OCI-M2 (cell line): ENCODE measurements at regions not wholly inside any gene's neighbourhood (a gene's known extent, or its start where the extent isn't known, plus 50 kb on each side); places are given as distances from the start of the nearest gene placed in this dataset.
"Not testable (repeated sequence)": the region's sequence is repeated elsewhere in the genome, so short reads cannot be mapped to it uniquely, and the experiment has no call there.

Experiments
- DNase-seq: peaks from one replicate; lab custom pipeline; 2025; ENCODE audit not compliant: unreplicated experiment; lab: John Stamatoyannopoulos, UW

DNA sequence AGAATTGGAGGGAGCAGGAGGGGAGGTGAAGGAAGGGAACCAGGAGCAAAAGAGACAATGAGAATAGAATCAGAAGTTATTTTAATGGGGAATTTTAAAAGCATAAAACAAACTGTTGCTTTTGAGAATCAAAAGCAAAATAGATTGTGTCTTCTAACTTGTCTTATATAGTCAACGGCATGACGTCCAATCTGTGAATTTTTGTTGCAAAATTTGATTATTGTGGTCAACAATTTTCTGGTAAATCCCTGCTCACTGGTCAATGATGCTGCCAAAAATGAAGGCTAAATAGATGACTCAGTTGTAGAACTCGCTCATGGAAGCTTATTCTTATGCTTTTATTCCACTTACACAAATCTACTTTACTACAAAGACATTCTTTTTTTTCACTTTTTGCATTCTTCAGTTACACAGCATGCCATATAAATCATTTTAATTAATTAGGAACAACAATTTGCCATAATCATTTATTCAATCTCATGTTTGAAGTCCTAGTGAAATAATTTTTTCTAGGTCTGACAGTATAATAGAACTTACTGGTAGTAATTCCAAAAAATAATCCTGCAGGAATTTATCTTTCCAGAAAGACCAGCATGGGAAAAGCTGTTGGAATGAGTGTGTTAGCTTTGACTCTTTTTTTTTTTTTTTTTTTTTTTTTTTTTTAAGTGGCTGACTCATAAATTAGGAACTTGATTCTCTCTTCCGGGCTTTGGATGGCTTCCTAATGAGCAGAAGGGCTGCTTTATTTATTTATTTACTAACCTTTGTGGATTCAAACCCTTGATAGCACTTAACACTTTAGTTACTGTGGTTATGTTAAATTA is 256.9 kb downstream of the SPRY2 start:
- DNase-seq, result no peak

DNA sequence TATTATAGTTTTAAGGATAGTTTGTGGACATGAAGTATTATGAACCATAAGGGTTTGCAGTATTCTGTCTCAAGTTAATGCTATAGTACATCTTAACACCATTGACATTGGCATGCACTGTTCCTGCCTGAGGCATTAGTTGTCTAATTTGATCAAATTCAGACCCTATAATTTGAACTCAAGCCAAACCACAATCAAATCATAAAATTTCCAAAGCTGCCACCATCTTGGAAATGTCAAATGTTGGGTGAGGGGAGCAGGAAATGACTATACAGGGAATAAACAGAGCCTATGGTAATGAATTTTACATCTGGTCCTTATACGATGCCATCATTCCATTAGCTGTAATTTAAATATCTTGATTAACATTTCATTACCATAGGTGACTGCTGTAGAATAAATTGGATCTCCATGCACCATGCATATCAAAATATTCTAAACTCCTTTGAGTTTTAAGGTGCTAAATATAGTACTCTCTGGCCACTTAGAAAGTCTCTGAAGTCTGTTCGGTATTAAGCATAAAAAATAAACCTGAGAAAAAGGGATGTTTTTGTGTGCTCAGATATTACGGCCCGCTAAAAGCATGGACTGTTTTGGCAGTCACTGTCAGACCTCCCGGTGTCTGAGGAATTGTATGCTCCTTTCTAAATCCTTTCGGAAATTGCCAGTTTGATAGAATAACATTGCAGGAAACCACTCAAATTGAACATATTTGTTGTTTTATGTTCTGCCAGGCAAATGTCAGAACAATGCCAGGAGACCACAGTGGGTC is 257.7 kb downstream of the SPRY2 start:
- no peak for DNase-seq

DNA sequence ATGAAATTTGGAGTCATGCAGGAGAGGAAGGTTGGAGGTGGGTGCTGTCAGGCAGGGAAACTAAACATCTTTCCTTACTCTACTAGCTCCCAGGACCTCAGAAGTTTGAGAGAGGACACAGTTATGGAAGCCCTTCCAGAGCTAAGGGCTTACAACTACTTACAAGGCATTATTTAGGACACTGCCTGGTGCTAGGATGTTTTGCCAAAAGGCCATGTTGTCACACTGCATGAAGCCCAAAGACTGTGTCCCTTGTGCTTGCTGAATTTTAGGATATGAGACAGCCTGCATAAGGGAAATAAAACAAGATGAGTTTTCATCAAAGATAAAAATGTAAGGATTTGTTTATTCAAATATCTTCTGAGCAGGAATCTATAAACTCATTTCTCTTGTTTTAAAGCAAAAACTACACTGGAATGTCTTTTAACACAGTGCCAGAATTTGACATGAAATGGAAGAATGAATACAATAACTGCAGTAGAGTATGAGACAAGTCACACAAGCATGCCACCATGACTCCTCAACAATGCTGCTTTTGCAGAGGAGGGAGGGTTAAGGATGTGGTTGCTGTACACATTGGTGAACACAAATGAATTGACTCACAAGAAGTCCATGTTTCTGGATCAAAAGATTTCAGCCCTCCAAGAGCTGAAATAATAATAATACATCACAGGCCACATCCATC is 258.4 kb downstream of the SPRY2 start:
- no peak for DNase-seq

DNA sequence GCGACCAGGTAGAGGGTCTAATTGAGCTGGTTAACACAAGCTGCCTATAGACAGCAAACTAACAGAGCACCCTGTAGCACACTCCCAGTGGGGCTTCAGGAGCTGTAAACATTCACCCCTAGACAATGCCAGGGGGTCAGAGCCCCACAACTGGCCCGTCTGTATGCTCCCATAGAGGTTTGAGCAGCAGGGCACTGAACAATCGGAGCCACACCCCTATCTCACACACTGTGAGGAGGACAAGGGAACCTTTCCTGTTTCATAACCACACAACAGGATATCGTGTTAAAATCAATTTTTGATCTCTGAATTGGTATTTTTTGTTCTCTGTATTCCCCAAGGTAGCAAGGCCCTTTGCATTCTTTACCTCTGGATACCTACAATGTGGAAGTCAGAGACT is 266.1 kb downstream of the SPRY2 start:
- no peak for DNase-seq

DNA sequence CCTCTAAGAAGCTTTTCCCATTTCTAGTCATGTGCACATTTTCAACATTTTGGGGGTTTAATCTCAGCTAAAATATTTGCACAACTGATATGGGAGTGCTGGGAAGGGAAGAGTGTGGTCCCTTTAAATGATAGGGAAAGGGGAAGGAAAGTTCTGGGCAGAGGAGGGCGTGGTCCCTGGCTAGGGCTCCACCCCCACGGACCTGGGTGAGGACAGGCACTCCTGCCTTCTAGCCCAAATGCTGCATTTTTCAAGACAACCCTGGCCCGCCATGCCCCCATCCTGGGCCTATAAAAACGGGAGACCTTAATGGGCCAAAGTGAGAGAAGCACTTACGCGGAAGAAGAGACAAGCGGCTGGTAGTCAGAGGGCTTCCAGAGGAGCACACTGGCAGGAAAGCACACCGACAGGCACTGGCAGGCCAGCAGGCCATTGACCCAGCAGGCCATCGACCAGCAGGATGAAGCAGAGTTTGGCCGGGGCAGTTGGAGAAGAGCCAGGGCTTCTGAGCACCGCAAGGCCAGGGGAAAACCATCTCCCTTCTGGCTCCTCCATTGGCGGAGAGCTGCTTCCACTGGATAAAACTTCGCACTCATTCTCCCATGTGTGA is 266.7 kb downstream of the SPRY2 start:
- DNase-seq, result no peak

DNA sequence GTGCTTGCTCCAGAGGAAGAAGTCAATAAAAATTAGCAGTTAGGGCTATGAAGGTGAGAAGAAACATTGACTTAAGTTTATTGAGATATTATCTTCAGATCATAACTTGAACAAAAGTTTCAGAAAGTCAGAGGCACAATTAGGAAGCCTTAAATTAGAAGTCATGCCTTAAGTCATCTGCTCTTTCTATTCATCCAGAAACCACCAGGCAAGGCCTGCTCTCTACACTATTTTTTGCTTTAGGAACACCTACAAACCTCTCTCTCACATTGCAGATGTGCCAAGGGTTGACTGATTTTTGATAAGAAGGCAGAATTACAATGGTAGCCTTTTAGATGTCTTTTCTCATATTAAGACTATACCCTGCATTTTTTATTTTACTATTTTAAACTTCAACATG is 268.7 kb downstream of the SPRY2 start:
- DNase-seq, result no peak

DNA sequence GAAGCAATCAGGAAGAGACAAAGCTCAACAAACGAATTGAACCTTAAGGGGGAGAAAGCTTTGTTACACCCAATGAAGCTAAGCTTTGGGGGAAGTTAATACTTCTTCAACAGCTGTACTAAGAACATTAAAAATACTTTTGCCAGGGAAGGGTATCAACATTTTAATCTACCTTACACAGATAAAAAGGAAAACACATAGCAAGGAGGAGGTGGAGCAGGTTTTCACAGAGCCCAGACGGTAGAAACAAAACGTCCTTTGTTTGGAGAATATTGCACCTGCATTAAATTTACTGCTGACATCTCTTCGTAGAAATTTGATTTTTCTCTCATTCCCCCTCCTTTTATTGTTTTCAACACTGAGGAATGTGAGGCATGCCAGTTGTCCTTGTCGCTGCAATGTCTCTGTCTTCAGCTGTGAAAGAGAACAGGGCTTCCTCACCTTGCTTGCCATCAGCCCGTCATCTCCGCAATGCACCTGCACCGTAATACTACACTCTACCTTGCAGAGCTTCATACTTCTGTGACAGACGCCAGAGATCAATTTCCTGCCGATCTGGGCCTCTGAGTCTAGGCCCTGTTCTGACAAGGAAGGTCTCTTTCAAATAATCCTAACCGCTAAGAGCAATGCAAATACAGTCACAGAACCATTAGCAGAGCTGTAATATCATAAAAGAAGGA is 270.8 kb downstream of the SPRY2 start:
- no peak for DNase-seq

DNA sequence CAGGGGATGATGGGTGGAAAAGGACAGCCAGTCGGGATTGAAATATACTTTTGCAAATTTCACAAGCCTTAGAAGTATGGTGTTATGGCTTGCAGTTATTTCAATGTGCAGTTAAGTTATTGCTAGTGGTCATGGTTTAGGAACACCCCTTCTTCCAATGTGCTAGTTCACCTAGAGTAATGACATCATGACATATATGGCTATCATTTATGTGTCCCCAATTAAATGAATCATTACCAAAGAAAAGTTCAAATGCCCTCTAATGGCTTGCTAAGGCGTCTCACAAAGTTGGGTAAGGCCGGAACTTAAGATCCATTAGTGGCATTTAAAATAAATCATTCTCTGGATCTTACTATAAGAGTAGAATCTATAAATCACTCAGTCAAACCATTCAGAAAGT is 271.6 kb downstream of the SPRY2 start:
- no peak for DNase-seq

DNA sequence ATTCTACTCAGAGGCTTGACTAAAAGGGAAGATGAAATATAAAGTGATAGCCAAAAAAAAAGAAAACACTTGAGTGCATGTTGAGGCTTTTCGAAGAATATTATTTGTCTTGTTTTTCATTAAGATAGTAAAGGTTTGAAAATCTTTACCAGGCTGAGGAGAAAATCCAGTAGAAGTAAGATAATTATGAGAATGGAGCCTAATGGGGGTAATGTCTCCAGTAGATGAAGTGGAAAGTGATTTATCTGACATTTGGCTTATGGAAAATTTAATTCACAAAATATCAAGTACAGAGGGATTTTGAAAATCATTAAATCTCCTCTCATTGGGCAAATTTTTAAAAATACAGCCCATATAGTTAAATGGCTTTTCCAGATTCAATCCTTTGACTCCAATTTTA is 274.9 kb downstream of the SPRY2 start:
- no peak for DNase-seq

DNA sequence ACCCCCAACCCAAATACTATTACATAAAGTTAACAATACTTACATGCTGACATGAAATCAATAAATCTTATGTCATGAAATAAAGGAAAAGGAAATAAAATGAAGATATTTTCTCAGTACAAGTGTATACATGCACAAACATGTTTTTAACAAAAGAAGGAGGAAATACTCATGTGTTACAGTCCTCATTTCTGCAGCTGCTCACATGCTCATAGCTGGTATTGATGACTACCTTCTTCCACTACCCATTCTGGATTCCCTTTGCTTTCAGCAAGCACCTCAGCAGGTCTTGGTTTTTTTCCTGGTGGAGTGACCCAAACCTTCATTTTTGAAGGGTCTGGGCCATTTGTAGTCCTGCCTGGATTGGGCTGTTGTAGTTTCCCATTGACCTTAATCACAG is 278.5 kb downstream of the SPRY2 start:
- not testable (repeated sequence) for DNase-seq

DNA sequence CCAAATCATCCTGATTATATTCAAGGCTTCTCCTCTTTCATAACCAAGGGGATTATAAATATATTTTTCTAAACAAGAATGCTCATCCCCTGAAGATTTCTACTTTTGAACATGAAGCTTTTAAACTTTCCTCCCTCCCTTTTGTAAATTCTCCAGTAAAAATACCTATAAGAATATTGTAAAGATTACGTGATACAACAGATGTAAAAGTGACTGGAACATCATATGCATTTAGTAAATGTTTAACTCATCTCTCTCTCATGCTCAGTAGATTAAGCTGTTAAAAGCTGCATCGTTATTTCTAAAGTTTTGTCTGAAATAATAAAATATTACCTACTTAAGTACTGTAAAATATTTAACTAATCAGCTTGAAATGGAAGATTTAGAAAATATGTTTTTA is 281.1 kb downstream of the SPRY2 start:
- no peak for DNase-seq

DNA sequence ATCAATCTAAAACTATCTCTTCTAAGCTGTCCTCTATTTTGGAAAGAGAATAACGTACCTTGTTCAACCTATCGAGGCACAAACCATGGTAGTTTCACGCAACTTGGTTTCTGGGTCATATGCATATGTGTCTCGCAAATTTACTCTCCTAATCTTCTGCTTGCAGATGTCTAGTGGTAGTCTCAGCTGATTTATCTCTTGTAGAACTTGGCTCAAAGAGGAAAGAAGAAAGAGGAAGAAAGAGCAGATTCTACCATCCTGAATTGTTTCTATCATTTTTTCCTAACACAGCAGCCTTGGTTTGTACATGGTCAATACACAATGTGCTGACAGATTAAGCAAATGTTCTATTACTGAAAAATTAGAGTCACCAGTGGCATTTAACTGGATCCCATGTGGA is 282.3 kb downstream of the SPRY2 start:
- DNase-seq, result no peak

DNA sequence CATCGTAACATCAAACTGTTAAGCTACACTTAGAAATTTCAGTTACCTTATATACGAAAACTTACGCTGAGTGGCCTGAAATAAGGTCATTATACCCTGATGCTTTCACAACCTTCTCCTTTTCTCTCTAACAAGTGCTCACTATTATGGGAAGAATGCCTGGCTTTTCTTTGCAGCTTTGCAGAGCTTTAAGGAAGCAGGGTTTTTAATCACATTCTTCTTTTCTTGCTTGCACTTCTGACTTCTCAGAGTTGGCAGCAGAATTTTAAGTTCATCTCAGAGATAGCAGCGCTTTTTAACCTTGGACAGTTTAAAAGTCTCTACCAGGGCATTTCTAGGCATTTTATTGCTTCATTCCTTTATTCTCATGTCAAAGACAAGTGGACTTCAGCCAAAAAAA is 285.1 kb downstream of the SPRY2 start:
- no peak for DNase-seq

DNA sequence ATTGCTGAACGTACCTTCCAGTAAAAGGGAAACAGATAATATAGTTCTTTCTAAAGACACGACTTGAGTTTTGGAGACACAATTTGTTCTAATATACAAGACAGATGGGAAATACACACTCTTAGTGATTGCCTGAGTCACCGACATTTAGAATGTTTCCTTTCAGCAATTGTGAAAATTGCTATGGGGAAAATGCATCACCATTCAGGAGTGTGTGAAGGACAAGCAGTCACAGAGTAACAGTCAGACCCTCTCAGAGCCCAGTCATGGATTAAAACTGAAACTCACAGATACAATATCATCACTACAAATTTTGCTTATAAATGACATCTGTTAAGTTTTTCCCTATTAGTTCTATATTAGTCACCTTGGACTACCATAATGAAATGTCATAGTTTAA is 286.1 kb downstream of the SPRY2 start:
- DNase-seq, result no peak

DNA sequence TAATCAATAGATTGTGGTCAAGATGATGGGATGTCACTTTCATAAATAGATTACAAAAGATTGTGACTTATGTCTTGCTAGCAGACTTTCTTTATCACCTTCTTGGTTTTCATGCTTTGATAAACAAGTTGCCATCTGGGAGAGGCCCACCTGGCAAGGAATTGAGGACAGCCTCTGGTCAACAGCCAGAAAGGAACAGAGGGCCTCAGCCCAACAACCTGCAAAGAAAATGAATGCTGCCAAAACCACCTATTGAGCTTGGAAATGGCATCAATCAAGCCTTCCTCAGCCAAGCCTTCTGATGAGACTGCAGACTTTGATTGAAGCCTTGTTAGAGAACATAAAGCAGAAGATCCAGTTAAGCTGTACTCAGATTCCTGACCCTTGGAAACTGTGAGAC is 288.6 kb downstream of the SPRY2 start:
- no peak for DNase-seq

DNA sequence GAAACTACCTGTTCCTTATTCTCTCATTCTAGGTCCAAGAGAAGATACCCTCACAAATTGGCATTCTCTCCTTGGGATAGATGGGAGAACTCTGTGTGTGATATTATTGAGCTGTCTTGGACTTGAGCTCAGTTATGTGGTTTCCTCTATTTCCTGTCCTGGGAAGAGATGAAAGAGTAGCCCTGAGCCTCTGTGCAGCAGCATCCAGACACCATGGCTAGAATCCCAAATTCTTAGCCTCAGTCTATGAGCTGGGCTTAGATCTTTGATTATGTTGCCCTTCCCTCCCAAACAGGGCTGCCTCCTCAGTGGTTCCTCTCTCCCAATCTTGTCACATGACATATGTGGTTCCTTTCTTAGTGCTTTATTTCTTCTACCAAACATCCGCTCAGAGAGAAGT is 290.7 kb downstream of the SPRY2 start:
- no peak for DNase-seq

DNA sequence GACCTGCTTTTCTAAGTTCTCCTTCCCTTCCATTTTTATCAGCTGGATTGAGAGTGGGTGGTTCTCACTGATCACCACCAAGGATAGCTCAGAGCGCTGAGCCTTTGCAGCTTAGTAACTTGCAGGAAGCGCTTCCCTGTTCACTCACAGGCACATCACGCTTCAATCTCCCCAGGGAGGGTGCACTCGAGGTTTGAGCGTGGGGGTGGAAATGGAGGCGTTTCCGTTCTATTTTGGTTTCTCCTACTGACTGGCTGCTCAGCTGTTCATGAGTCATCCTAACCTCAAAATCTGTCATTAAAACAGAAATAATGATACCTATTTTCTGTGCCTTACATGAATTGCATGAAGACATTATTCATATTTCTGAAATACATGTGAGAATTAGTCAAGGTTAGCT is 292.1 kb downstream of the SPRY2 start:
- peak; percentile 29 for DNase-seq

DNA sequence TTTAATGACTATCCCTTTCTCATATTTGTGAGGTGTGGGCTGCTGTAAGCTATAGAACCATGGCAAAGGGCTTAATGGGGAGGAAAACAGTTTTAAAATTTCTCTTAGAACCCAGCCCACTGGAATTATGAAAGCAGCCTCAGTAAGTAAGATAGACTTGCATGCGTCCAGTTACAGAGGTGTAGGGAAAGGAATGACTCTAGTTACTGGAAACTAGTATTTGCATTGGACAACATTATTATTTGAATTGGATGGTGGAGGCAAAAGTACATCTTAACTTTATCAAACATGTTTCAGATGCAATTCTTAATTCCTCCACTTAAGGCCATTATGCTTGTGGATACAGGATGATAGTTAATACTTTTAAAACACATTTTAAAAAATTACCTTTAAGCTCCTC is 292.9 kb downstream of the SPRY2 start:
- DNase-seq, result no peak

DNA sequence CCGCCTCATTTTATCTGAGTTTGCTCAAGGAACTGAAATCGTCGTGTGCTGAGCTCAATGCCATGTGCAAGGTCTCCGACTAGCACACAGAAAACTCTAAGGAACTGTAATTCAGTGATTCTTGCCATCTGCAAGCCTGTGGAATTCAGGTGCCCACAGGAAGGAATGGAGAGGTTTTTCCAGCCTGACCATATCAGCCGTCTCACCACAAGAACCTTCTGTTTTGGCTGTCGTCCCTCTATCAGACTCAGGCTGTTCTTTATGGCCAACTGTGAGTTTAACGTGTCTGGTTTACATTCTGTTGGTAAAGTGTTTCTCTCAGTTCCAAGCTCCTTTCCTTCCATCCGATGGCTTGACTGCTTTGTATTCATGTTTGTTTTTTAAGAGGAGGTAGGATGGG is 293.5 kb downstream of the SPRY2 start:
- DNase-seq, result no peak

DNA sequence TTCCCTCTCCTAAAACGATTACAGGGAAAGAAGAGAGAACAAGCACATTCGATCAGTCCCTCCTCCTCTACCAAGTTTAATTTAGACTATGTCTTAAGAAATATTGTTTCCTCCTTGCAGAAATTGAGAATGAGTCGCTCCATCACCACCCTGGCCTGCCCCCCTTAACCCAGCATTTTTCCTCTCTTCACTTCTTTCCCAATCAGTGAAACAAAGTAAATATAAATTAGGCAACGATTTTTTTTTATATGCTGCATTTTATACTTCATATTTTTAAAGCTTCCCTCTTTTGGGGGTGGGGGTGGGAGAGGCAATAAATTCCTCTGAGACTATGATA is 300.0 kb downstream of the SPRY2 start:
- DNase-seq, result no peak
